SK-N-SH treated with all-trans-retinoic acid at 6 μM for 48 hours (cell line): ENCODE measurements at regions not wholly inside any gene's neighbourhood (a gene's known extent, or its start where the extent isn't known, plus 50 kb on each side); places are given as distances from the start of the nearest gene placed in this dataset.

Experiments
- ARNTL ChIP-seq: fragments of 450-650 bp; formaldehyde crosslinking; IDR thresholded peaks from 2 replicates; pipeline ENCODE4 v1.5.0; 2020; ENCODE audit warnings: low read depth, mild to moderate bottlenecking, moderate library complexity, borderline replicate concordance
- OSR1 ChIP-seq: fragments of 250-450 bp; sonication (Bioruptor Pico); IDR thresholded peaks from 2 replicates; pipeline ENCODE4 v1.8.0; 2022; ENCODE audit warnings: moderate library complexity, mild to moderate bottlenecking, inconsistent platforms
- PPARA ChIP-seq: fragments of 250-450 bp; sonication (Bioruptor Pico); IDR thresholded peaks from 2 replicates; pipeline ENCODE4 v1.5.0; 2020; ENCODE audit warnings: mild to moderate bottlenecking, borderline replicate concordance
- RARB ChIP-seq: fragments of 250-450 bp; sonication (Bioruptor Pico); IDR thresholded peaks from 2 replicates; pipeline ENCODE4 v1.8.0; 2021; ENCODE audit warnings: mild to moderate bottlenecking, moderate library complexity
- TCF4 ChIP-seq: fragments of 250-450 bp; sonication (Bioruptor Pico); IDR thresholded peaks from 2 replicates; pipeline ENCODE4 v1.8.0; 2021; ENCODE audit warnings: mild to moderate bottlenecking, moderate library complexity, borderline replicate concordance
- ZFP3 ChIP-seq: fragments of 250-450 bp; sonication (Bioruptor Pico); IDR thresholded peaks from 2 replicates; pipeline ENCODE4 v1.5.0; 2020; ENCODE audit warnings: mild to moderate bottlenecking, moderate library complexity
- ZFP30 ChIP-seq: fragments of 450-650 bp; formaldehyde crosslinking; IDR thresholded peaks from 2 replicates; pipeline ENCODE4 v1.5.0; 2022; ENCODE audit warnings: mild to moderate bottlenecking, moderate library complexity
- ZNF565 ChIP-seq: fragments of 450-650 bp; formaldehyde crosslinking; conservative IDR thresholded peaks from 2 replicates; pipeline ENCODE4 v1.5.0; 2020; ENCODE audit warnings: low read depth, mild to moderate bottlenecking, moderate library complexity
- TF ChIP-seq, protein P1 (sequence below): fragments of 250-450 bp; sonication (Bioruptor Pico); IDR thresholded peaks from 2 replicates; pipeline ENCODE4 v1.5.0; 2020; ENCODE audit warnings: mild to moderate bottlenecking, moderate library complexity
- TF ChIP-seq, protein P2 (sequence below): fragments of 250-450 bp; sonication (Bioruptor Pico); IDR thresholded peaks from 2 replicates; pipeline ENCODE4 v1.8.0; 2021; ENCODE audit warnings: low read depth, mild to moderate bottlenecking, moderate library complexity, borderline replicate concordance
- TF ChIP-seq, protein P3 (sequence below): fragments of 250-450 bp; sonication (Bioruptor Pico); IDR thresholded peaks from 2 replicates; pipeline ENCODE4 v1.8.0; 2020; ENCODE audit warnings: mild to moderate bottlenecking, moderate library complexity, borderline replicate concordance

DNA sequence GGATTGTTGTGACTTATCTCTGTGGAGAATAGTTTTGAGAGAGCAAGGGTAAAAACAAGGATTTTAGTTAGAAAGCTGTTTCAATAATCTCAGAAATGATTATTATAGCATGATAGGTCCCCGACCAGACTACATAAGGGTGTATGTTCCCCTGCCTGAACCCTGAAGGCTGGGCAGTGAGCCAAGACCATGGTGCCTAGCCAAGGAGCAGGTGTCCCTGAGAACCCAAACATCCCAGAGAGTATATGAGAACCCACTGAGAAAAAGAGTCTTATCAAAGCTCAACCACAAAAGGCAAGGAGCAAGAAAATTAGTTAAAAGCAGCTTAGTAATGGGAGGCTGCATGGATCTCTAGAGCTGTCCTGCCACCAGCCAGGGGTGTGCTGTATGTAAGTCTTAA, 94.9 kb upstream of the UNC5C start:
- no peak for TF ChIP-seq ARNTL (CRISPR knock-in tag)
- TF ChIP-seq TCF4 (CRISPR knock-in tag) = no peak
- no peak for TF ChIP-seq PPARA (CRISPR knock-in tag)
- TF ChIP-seq ZNF565 (CRISPR knock-in tag) = no peak
- TF ChIP-seq ZFP30 (CRISPR knock-in tag) = no peak
- no peak for TF ChIP-seq ZFP3 (CRISPR knock-in tag)
- TF ChIP-seq, protein P1, sequence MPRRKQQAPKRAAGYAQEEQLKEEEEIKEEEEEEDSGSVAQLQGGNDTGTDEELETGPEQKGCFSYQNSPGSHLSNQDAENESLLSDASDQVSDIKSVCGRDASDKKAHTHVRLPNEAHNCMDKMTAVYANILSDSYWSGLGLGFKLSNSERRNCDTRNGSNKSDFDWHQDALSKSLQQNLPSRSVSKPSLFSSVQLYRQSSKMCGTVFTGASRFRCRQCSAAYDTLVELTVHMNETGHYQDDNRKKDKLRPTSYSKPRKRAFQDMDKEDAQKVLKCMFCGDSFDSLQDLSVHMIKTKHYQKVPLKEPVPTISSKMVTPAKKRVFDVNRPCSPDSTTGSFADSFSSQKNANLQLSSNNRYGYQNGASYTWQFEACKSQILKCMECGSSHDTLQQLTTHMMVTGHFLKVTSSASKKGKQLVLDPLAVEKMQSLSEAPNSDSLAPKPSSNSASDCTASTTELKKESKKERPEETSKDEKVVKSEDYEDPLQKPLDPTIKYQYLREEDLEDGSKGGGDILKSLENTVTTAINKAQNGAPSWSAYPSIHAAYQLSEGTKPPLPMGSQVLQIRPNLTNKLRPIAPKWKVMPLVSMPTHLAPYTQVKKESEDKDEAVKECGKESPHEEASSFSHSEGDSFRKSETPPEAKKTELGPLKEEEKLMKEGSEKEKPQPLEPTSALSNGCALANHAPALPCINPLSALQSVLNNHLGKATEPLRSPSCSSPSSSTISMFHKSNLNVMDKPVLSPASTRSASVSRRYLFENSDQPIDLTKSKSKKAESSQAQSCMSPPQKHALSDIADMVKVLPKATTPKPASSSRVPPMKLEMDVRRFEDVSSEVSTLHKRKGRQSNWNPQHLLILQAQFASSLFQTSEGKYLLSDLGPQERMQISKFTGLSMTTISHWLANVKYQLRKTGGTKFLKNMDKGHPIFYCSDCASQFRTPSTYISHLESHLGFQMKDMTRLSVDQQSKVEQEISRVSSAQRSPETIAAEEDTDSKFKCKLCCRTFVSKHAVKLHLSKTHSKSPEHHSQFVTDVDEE (CRISPR knock-in tag) = no peak
- TF ChIP-seq, protein P2, sequence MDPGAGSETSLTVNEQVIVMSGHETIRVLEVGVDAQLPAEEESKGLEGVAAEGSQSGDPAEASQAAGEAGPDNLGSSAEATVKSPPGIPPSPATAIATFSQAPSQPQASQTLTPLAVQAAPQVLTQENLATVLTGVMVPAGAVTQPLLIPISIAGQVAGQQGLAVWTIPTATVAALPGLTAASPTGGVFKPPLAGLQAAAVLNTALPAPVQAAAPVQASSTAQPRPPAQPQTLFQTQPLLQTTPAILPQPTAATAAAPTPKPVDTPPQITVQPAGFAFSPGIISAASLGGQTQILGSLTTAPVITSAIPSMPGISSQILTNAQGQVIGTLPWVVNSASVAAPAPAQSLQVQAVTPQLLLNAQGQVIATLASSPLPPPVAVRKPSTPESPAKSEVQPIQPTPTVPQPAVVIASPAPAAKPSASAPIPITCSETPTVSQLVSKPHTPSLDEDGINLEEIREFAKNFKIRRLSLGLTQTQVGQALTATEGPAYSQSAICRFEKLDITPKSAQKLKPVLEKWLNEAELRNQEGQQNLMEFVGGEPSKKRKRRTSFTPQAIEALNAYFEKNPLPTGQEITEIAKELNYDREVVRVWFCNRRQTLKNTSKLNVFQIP (CRISPR knock-in tag) = no peak
- TF ChIP-seq, protein P3, sequence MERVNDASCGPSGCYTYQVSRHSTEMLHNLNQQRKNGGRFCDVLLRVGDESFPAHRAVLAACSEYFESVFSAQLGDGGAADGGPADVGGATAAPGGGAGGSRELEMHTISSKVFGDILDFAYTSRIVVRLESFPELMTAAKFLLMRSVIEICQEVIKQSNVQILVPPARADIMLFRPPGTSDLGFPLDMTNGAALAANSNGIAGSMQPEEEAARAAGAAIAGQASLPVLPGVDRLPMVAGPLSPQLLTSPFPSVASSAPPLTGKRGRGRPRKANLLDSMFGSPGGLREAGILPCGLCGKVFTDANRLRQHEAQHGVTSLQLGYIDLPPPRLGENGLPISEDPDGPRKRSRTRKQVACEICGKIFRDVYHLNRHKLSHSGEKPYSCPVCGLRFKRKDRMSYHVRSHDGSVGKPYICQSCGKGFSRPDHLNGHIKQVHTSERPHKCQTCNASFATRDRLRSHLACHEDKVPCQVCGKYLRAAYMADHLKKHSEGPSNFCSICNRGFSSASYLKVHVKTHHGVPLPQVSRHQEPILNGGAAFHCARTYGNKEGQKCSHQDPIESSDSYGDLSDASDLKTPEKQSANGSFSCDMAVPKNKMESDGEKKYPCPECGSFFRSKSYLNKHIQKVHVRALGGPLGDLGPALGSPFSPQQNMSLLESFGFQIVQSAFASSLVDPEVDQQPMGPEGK (CRISPR knock-in tag) = no peak
- TF ChIP-seq OSR1 (CRISPR knock-in tag) = no peak
- TF ChIP-seq RARB = no peak
